Testis (tissue), 2 donors: ENCODE measurements at regions not wholly inside any gene's neighbourhood (a gene's known extent, or its start where the extent isn't known, plus 50 kb on each side); places are given as distances from the start of the nearest gene placed in this dataset.

Source experiments
- DNase-seq: peaks from one replicate; pipeline ENCODE4 v3.0.0-alpha.2; 2019
- H3K27ac ChIP-seq, 2 donors: fragments of 200-600 bp; sonication (generic); one replicate each; pipeline ENCODE4 v1.5.1; 2019
- H3K27me3 ChIP-seq: fragments of 200-600 bp; sonication (generic); one replicate; pipeline ENCODE4 v1.5.1; 2019
- H3K36me3 ChIP-seq: fragments of 200-600 bp; sonication (generic); one replicate; pipeline ENCODE4 v1.5.1; 2017; ENCODE audit warnings: low read depth; ENCODE audit errors: missing control alignments
- H3K4me1 ChIP-seq: fragments of 200-600 bp; sonication (generic); one replicate; pipeline ENCODE4 v1.5.1; 2019
- H3K4me3 ChIP-seq, 2 donors: fragments of 200-600 bp; sonication (generic); one replicate each; pipeline ENCODE4 v1.5.1; 2017 to 2019
- H3K9me3 ChIP-seq: fragments of 200-600 bp; sonication (generic); one replicate; pipeline ENCODE4 v1.5.1; 2017
- CTCF ChIP-seq, 3 experiments: fragments of 450-650 bp in 2 of 3; fragments of 200-600 bp in 1 of 3; sonication (generic) in 1 of 3; IDR thresholded peaks; one replicate each; pipeline ENCODE4 v1.5.1; 2016 to 2019; ENCODE audit warnings: antibody characterized with exemption in 3 of 3, mild to moderate bottlenecking in 2 of 3, moderate library complexity in 1 of 3
- POLR2A ChIP-seq: fragments of 450-650 bp; IDR thresholded peaks from one replicate; pipeline ENCODE4 v1.6.1; 2017; ENCODE audit warnings: antibody characterized with exemption, mild to moderate bottlenecking, moderate library complexity
- WGBS, 2 donors: methylation state at CpG; one replicate each; pipeline ENCODE4 v1.1.5; 2018; 5-methylcytosine and 5-hydroxymethylcytosine counted together
- intact Hi-C: fragments of 100-400 bp; cut with DNase I; formaldehyde crosslinking; loops from one replicate; pipeline ENCODE4 v1.15.1; 2023; ENCODE audit warnings: low total_unique reads

- Histone ChIP-seq H3K9me3 (no peaks in the 10 kb centered on the region), H3K4me3 (no peak overlapping the region), H3K36me3 (no peaks in the 10 kb centered on the region), H3K4me1 (no peaks in the 10 kb centered on the region), H3K27ac (no peak overlapping the region), H3K27me3 (no peaks in the 10 kb centered on the region)
- 64% methylated on average over 18 of the region's 18 CpGs for WGBS, 2 donors
- no peak for DNase-seq
- TF ChIP-seq POLR2A (no peak), CTCF (IDR thresholded peaks at IDR 0.05) (no peak)
- intact Hi-C loops = no loop called here
These were observed 510.1 kb downstream of the EIPR1 start for GRCh38 chr2:2867397-2867979.

- Histone ChIP-seq H3K36me3 (no peaks in the 10 kb centered on the region), H3K4me1 (no peaks in the 10 kb centered on the region), H3K9me3 (no peaks in the 10 kb centered on the region), H3K27me3 (no peaks in the 10 kb centered on the region), H3K27ac (no peak overlapping the region), H3K4me3 (no peak overlapping the region)
- no peak for DNase-seq
- WGBS, 2 donors = 57 to 62% methylated on average over 9 to 14 of the region's 14 CpGs
- intact Hi-C loops = no loop called here
- TF ChIP-seq CTCF (IDR thresholded peaks at IDR 0.05) = no peak
- no peak for TF ChIP-seq POLR2A
These were observed 511.2 kb downstream of the EIPR1 start for GRCh38 chr2:2866459-2866858.

- intact Hi-C loops = no loop called here
- WGBS, 2 donors = 80 to 95% methylated on average over 4 to 5 of the region's 5 CpGs
These were observed 515.2 kb downstream of the EIPR1 start for GRCh38 chr2:2862386-2862785.

GRCh38 chr2:2861666-2862240 is 515.9 kb downstream of the EIPR1 start:
- Histone ChIP-seq H3K4me3 (no peak overlapping the region), H3K27me3 (no peaks in the 10 kb centered on the region), H3K27ac (no peak overlapping the region), H3K4me1 (no peaks in the 10 kb centered on the region), H3K36me3 (no peaks in the 10 kb centered on the region), H3K9me3 (no peaks in the 10 kb centered on the region)
- intact Hi-C loops = no loop called here
- TF ChIP-seq CTCF (IDR thresholded peaks at IDR 0.05) (no peak), POLR2A (no peak)
- 89 to 91% methylated on average over 19 of the region's 19 CpGs for WGBS, 2 donors
- DNase-seq = no peak

More at GRCh38 chr2:2862386-2862785, 515.2 kb downstream of the EIPR1 start:
- H3K4me3 ChIP-seq = no peak overlapping the region
- no peaks in the 10 kb centered on the region for H3K9me3 ChIP-seq
- DNase-seq = no peak
- no peak for TF ChIP-seq CTCF (IDR thresholded peaks at IDR 0.05)
- no peaks in the 10 kb centered on the region for H3K27me3 ChIP-seq
- H3K4me1 ChIP-seq = no peaks in the 10 kb centered on the region
- no peak overlapping the region for H3K27ac ChIP-seq
- H3K36me3 ChIP-seq = no peaks in the 10 kb centered on the region
